ENCODE measurements at regions not wholly inside any gene's neighbourhood (a gene's known extent, or its start where the extent isn't known, plus 50 kb on each side); places are given as distances from the start of the nearest gene placed in this dataset.

GRCh38 chr14:55514819-55515490, 65.1 kb upstream of the KTN1 start:
- DNase-seq, result no peak
- Histone ChIP-seq H3K4me1 (ENCODE audit: control extremely low read depth in 1 of 4, control insufficient read depth in 4 of 4, insufficient read depth in 4 of 4, low read length in 3 of 4) (no peaks in the 10 kb centered on the region), H3K27ac (ENCODE audit: insufficient read depth in 1 of 2, low read depth in 1 of 2, low read length in 2 of 2, poor library complexity in 1 of 2, severe bottlenecking in 2 of 2) (no peak overlapping the region), H3K9me3 (ENCODE audit: control extremely low read depth in 1 of 5, control insufficient read depth in 4 of 5, insufficient read depth in 2 of 5, low read depth in 1 of 5, low read length in 4 of 5) (peaks cover 0 to 3% (median 0%) of the 10 kb centered on the region in 5 experiments), H3K4me3 (ENCODE audit: control insufficient read depth in 1 of 7, extremely low read depth in 1 of 7, insufficient read depth in 4 of 7, low read depth in 2 of 7, low read length in 6 of 7) (no peak overlapping the region), H3K36me3 (ENCODE audit: control insufficient read depth in 4 of 4, insufficient read depth in 4 of 4, low read length in 3 of 4) (no peaks in the 10 kb centered on the region), H3K27me3 (replicated peaks in 2 of 5; ENCODE audit: control insufficient read depth in 4 of 5, insufficient read depth in 5 of 5, low read length in 4 of 5) (no peaks in the 10 kb centered on the region)
- 98% methylated on average over 15 of the region's 17 CpGs for WGBS (ENCODE audit: insufficient coverage)
- CTCF ChIA-PET, result no interaction called here
- POLR2A ChIA-PET, result no interaction called here

GRCh38 chr14:55516776-55517175, 63.2 kb upstream of the KTN1 start:
- Histone ChIP-seq H3K36me3 (ENCODE audit: control insufficient read depth in 4 of 4, insufficient read depth in 4 of 4, low read length in 3 of 4) (no peaks in the 10 kb centered on the region), H3K4me3 (ENCODE audit: control insufficient read depth in 1 of 7, extremely low read depth in 1 of 7, insufficient read depth in 4 of 7, low read depth in 2 of 7, low read length in 6 of 7) (no peak overlapping the region), H3K4me1 (ENCODE audit: control extremely low read depth in 1 of 4, control insufficient read depth in 4 of 4, insufficient read depth in 4 of 4, low read length in 3 of 4) (no peaks in the 10 kb centered on the region), H3K9me3 (ENCODE audit: control extremely low read depth in 1 of 5, control insufficient read depth in 4 of 5, insufficient read depth in 2 of 5, low read depth in 1 of 5, low read length in 4 of 5) (peaks cover 0 to under 1% (median 0%) of the 10 kb centered on the region in 5 experiments), H3K27me3 (replicated peaks in 2 of 5; ENCODE audit: control insufficient read depth in 4 of 5, insufficient read depth in 5 of 5, low read length in 4 of 5) (no peaks in the 10 kb centered on the region), H3K27ac (ENCODE audit: insufficient read depth in 1 of 2, low read depth in 1 of 2, low read length in 2 of 2, poor library complexity in 1 of 2, severe bottlenecking in 2 of 2) (no peak overlapping the region)
- DNase-seq, result no peak
- CTCF ChIA-PET, result no interaction called here
- no CpG with 5 or more reads among the region's 4 CpGs for WGBS (ENCODE audit: insufficient coverage)
- POLR2A ChIA-PET, result no interaction called here

- Histone ChIP-seq H3K27ac (ENCODE audit: insufficient read depth in 1 of 2, low read depth in 1 of 2, low read length in 2 of 2, poor library complexity in 1 of 2, severe bottlenecking in 2 of 2) (no peak overlapping the region), H3K27me3 (replicated peaks in 2 of 5; ENCODE audit: control insufficient read depth in 4 of 5, insufficient read depth in 5 of 5, low read length in 4 of 5) (no peaks in the 10 kb centered on the region), H3K4me3 (ENCODE audit: control insufficient read depth in 1 of 7, extremely low read depth in 1 of 7, insufficient read depth in 4 of 7, low read depth in 2 of 7, low read length in 6 of 7) (no peak overlapping the region), H3K36me3 (ENCODE audit: control insufficient read depth in 4 of 4, insufficient read depth in 4 of 4, low read length in 3 of 4) (no peaks in the 10 kb centered on the region), H3K4me1 (ENCODE audit: control extremely low read depth in 1 of 4, control insufficient read depth in 4 of 4, insufficient read depth in 4 of 4, low read length in 3 of 4) (no peaks in the 10 kb centered on the region), H3K9me3 (ENCODE audit: control extremely low read depth in 1 of 5, control insufficient read depth in 4 of 5, insufficient read depth in 2 of 5, low read depth in 1 of 5, low read length in 4 of 5) (peaks cover 0 to 2% (median 0%) of the 10 kb centered on the region in 5 experiments)
- ChIA-PET POLR2A (no interaction called here), CTCF (interaction anchor here (1.7 kb wide), 1 partner anchor 160 kb away, joined by 3 read pairs; no protein-coding TSS in a partner anchor)
- no peak for DNase-seq
Measured at GRCh38 chr14:55518391-55518790, 61.6 kb upstream of the KTN1 start.

- no peak for DNase-seq
- Histone ChIP-seq H3K27ac (ENCODE audit: insufficient read depth in 1 of 2, low read depth in 1 of 2, low read length in 2 of 2, poor library complexity in 1 of 2, severe bottlenecking in 2 of 2) (no peak overlapping the region), H3K4me1 (ENCODE audit: control extremely low read depth in 1 of 4, control insufficient read depth in 4 of 4, insufficient read depth in 4 of 4, low read length in 3 of 4) (no peaks in the 10 kb centered on the region), H3K4me3 (ENCODE audit: control insufficient read depth in 1 of 7, extremely low read depth in 1 of 7, insufficient read depth in 4 of 7, low read depth in 2 of 7, low read length in 6 of 7) (no peak overlapping the region), H3K9me3 (ENCODE audit: control extremely low read depth in 1 of 5, control insufficient read depth in 4 of 5, insufficient read depth in 2 of 5, low read depth in 1 of 5, low read length in 4 of 5) (peaks cover 0 to 2% (median 0%) of the 10 kb centered on the region in 5 experiments), H3K36me3 (ENCODE audit: control insufficient read depth in 4 of 4, insufficient read depth in 4 of 4, low read length in 3 of 4) (no peaks in the 10 kb centered on the region), H3K27me3 (replicated peaks in 2 of 5; ENCODE audit: control insufficient read depth in 4 of 5, insufficient read depth in 5 of 5, low read length in 4 of 5) (no peaks in the 10 kb centered on the region)
- ChIA-PET CTCF (no interaction called here), POLR2A (no interaction called here)
- no CpG with 5 or more reads among the region's 1 CpG for WGBS (ENCODE audit: insufficient coverage)
Measured at GRCh38 chr14:55519473-55520080, 60.4 kb upstream of the KTN1 start.

- 100% methylated on average over 1 of the region's 2 CpGs for WGBS (ENCODE audit: insufficient coverage)
- Histone ChIP-seq H3K36me3 (ENCODE audit: control insufficient read depth in 4 of 4, insufficient read depth in 4 of 4, low read length in 3 of 4) (no peaks in the 10 kb centered on the region), H3K27me3 (replicated peaks in 2 of 5; ENCODE audit: control insufficient read depth in 4 of 5, insufficient read depth in 5 of 5, low read length in 4 of 5) (no peaks in the 10 kb centered on the region), H3K9me3 (ENCODE audit: control extremely low read depth in 1 of 5, control insufficient read depth in 4 of 5, insufficient read depth in 2 of 5, low read depth in 1 of 5, low read length in 4 of 5) (peaks cover 0 to 2% (median 0%) of the 10 kb centered on the region in 5 experiments), H3K27ac (ENCODE audit: insufficient read depth in 1 of 2, low read depth in 1 of 2, low read length in 2 of 2, poor library complexity in 1 of 2, severe bottlenecking in 2 of 2) (no peak overlapping the region), H3K4me1 (ENCODE audit: control extremely low read depth in 1 of 4, control insufficient read depth in 4 of 4, insufficient read depth in 4 of 4, low read length in 3 of 4) (no peaks in the 10 kb centered on the region), H3K4me3 (ENCODE audit: control insufficient read depth in 1 of 7, extremely low read depth in 1 of 7, insufficient read depth in 4 of 7, low read depth in 2 of 7, low read length in 6 of 7) (no peak overlapping the region)
- DNase-seq, result no peak
- ChIA-PET CTCF (no interaction called here), POLR2A (no interaction called here)
Measured at GRCh38 chr14:55523321-55523720, 56.7 kb upstream of the KTN1 start.

All from common myeloid progenitor, CD34-positive (primary cell).